HepG2 (cell line): ENCODE measurements at regions not wholly inside any gene's neighbourhood (a gene's known extent, or its start where the extent isn't known, plus 50 kb on each side); places are given as distances from the start of the nearest gene placed in this dataset.
A peak's percentile ranks its signal among the peaks of the same experiment; 100 is the strongest.

Source experiments
- ARID2 ChIP-seq: sonication (generic); formaldehyde crosslinking; IDR thresholded peaks from 2 replicates; pipeline ENCODE4 v1.8.1; 2022; ENCODE audit warnings: mild to moderate bottlenecking, missing genetic modification reagents, borderline replicate concordance
- BRD4 ChIP-seq: sonication (generic); formaldehyde crosslinking; IDR thresholded peaks from 2 replicates; pipeline ENCODE4 v1.4.0; 2020; ENCODE audit warnings: missing genetic modification reagents
- CBFB ChIP-seq: sonication (generic); formaldehyde crosslinking; IDR thresholded peaks from 2 replicates; pipeline ENCODE4 v1.4.0; 2020; ENCODE audit warnings: missing genetic modification reagents
- CEBPB ChIP-seq: IDR thresholded peaks from 2 replicates; pipeline ENCODE4 v1.6.1; 2011; ENCODE audit warnings: low read depth, low read length, improper control_type of control experiment, borderline replicate concordance
- CENPX ChIP-seq: sonication (generic); formaldehyde crosslinking; IDR thresholded peaks from 2 replicates; pipeline ENCODE4 v1.9.0; 2021; ENCODE audit warnings: mild to moderate bottlenecking, missing genetic modification reagents, moderate library complexity
- ETV5 ChIP-seq: IDR thresholded peaks from 2 replicates; pipeline ENCODE4 v1.6.1; 2018; ENCODE audit warnings: missing biosample characterization, missing genetic modification reagents, inconsistent platforms, borderline replicate concordance
- GATAD1 ChIP-seq: IDR thresholded peaks from 2 replicates; pipeline ENCODE4 v1.6.1; 2016; ENCODE audit warnings: missing genetic modification reagents, missing compliant biosample characterization
- HHEX ChIP-seq: IDR thresholded peaks from 2 replicates; pipeline ENCODE4 v1.6.1; 2016; ENCODE audit warnings: control low read depth
- HNF4G ChIP-seq, 2 experiments: sonication (generic) in 1 of 2; formaldehyde crosslinking in 1 of 2; IDR thresholded peaks; 2 replicates each; pipeline versions ENCODE4 v1.4.0 to v1.6.1; 2011 to 2020; ENCODE audit warnings: borderline replicate concordance in 2 of 2, low read depth in 2 of 2, mild to moderate bottlenecking in 2 of 2, low read length in 1 of 2, missing genetic modification reagents in 1 of 2, moderate library complexity in 1 of 2
- IRF2 ChIP-seq: IDR thresholded peaks from 2 replicates; pipeline ENCODE4 v1.6.1; 2018; ENCODE audit warnings: missing genetic modification reagents, missing compliant biosample characterization
- ISL2 ChIP-seq: sonication (generic); formaldehyde crosslinking; IDR thresholded peaks from 2 replicates; pipeline ENCODE4 v1.5.0; 2020; ENCODE audit warnings: missing genetic modification reagents
- LCORL ChIP-seq, 2 experiments: fragments of 450-650 bp in 1 of 2; sonication (generic) in 1 of 2; formaldehyde crosslinking in 1 of 2; IDR thresholded peaks; 2 replicates each; pipeline versions ENCODE4 v1.5.0 to v1.6.1; 2017 to 2020; ENCODE audit warnings: antibody characterized with exemption in 1 of 2, missing genetic modification reagents in 1 of 2
- MED8 ChIP-seq: sonication (generic); formaldehyde crosslinking; IDR thresholded peaks from 2 replicates; pipeline ENCODE4 v1.8.1; 2023; ENCODE audit warnings: mild to moderate bottlenecking, missing genetic modification reagents; ENCODE audit not compliant: insufficient replicate concordance
- NFIB ChIP-seq: sonication (generic); formaldehyde crosslinking; IDR thresholded peaks from 2 replicates; pipeline ENCODE4 v1.9.0; 2021; ENCODE audit warnings: missing genetic modification reagents, mild to moderate bottlenecking, borderline replicate concordance
- ONECUT2 ChIP-seq: sonication (generic); formaldehyde crosslinking; IDR thresholded peaks from 2 replicates; pipeline ENCODE4 v1.4.0; 2020; ENCODE audit warnings: missing genetic modification reagents
- PAX8 ChIP-seq: sonication (generic); formaldehyde crosslinking; IDR thresholded peaks from 2 replicates; pipeline ENCODE4 v1.8.0; 2022; ENCODE audit warnings: mild to moderate bottlenecking, missing genetic modification reagents, borderline replicate concordance
- SALL1 ChIP-seq: sonication (generic); formaldehyde crosslinking; IDR thresholded peaks from 2 replicates; pipeline ENCODE4 v1.8.0; 2022; ENCODE audit warnings: mild to moderate bottlenecking, missing genetic modification reagents
- SAP130 ChIP-seq: IDR thresholded peaks from 2 replicates; pipeline ENCODE4 v1.6.1; 2016; ENCODE audit warnings: low read depth
- SP140L ChIP-seq: sonication (generic); formaldehyde crosslinking; IDR thresholded peaks from 2 replicates; pipeline ENCODE4 v1.4.0; 2020; ENCODE audit warnings: missing genetic modification reagents, borderline replicate concordance
- TARDBP ChIP-seq: sonication (generic); formaldehyde crosslinking; IDR thresholded peaks from 2 replicates; pipeline ENCODE4 v1.8.0; 2022; ENCODE audit warnings: mild to moderate bottlenecking, missing genetic modification reagents
- TMF1 ChIP-seq: sonication (generic); formaldehyde crosslinking; IDR thresholded peaks from 2 replicates; pipeline ENCODE4 v1.8.1; 2022; ENCODE audit warnings: low read depth, missing genetic modification reagents
- XBP1 ChIP-seq: sonication (generic); formaldehyde crosslinking; IDR thresholded peaks from 2 replicates; pipeline ENCODE4 v1.5.0; 2020; ENCODE audit warnings: missing genetic modification reagents
- YEATS2 ChIP-seq: sonication (generic); formaldehyde crosslinking; IDR thresholded peaks from 2 replicates; pipeline ENCODE4 v1.4.0; 2020; ENCODE audit warnings: missing genetic modification reagents, borderline replicate concordance
- ZNF121 ChIP-seq: sonication (generic); formaldehyde crosslinking; IDR thresholded peaks from 2 replicates; pipeline ENCODE4 v1.5.0; 2020; ENCODE audit warnings: mild to moderate bottlenecking, missing genetic modification reagents
- ZNF234 ChIP-seq: sonication (generic); formaldehyde crosslinking; conservative IDR thresholded peaks from 2 replicates; pipeline ENCODE4 v1.5.1; 2020; ENCODE audit warnings: mild to moderate bottlenecking, missing genetic modification reagents
- ZNF550 ChIP-seq: sonication (generic); formaldehyde crosslinking; IDR thresholded peaks from 2 replicates; pipeline ENCODE4 v1.4.0; 2020; ENCODE audit warnings: mild to moderate bottlenecking, missing genetic modification reagents, borderline replicate concordance
- TF ChIP-seq, protein P1 (sequence below): sonication (generic); IDR thresholded peaks from 2 replicates; pipeline ENCODE4 v1.6.1; 2016; ENCODE audit warnings: low read depth, borderline replicate concordance
- TF ChIP-seq, protein P2 (sequence below): IDR thresholded peaks from 2 replicates; pipeline ENCODE4 v1.4.0; 2020; ENCODE audit warnings: mild to moderate bottlenecking, missing genetic modification reagents

DNA sequence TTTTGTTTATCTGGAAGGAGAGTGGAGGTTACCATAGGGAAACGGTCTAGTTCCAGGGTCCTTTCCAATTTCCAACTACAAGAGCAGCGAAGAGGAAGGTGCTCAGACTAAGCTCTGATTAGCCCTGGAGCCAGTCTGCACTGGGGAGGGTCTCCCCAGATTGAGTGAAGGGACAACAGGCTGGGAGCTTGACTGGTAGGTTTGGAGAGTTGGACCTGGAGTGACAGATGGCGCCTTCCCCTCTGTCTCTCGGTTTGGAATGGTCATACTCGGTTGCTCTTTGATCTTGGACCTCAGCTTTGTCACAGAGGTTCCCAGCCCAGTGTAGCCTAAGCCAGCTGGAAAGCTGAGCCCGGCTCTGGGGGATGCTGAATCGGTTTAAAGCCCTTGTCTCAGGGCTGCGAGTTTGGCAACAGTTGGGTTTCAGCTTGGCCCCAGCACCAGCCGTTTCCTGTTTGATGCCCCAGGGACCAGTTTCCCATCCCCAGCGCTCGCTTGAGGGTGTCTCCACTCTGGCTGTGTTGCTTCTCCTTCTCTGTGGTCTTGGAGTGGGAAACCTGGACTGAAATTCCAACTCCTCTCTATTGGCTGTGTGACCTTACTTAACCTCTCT lies 53.1 kb upstream of the ULK4 start (continued):
- no peak for TF ChIP-seq ARID2
- TF ChIP-seq YEATS2 (CRISPR knock-in tag) = peak; percentile 16; the same call in 1 of the 2 replicates
- TF ChIP-seq CEBPB = no peak
- TF ChIP-seq SAP130 (CRISPR knock-in tag) = peak; percentile 70
- 0 out of 2 replicates have a peak, but pooled peaks have one; percentile 15 for TF ChIP-seq GATAD1 (CRISPR knock-in tag)
- TF ChIP-seq CENPX (CRISPR knock-in tag) = no peak
- no peak for TF ChIP-seq XBP1 (CRISPR knock-in tag)
- TF ChIP-seq TARDBP (CRISPR knock-in tag) = peak; percentile 63; the same call in 1 of the 2 replicates
- TF ChIP-seq SP140L (CRISPR knock-in tag) = no peak
- no peak for TF ChIP-seq ZNF550 (CRISPR knock-in tag)
- TF ChIP-seq IRF2 (CRISPR knock-in tag) = no peak
- TF ChIP-seq HNF4G (IDR thresholded peaks at IDR 0.05; ENCODE audit: borderline replicate concordance, low read depth, low read length) = peak; percentile 55; the same call in 1 of the 2 replicates
- 0 out of 2 replicates have a peak, but pooled peaks have one; percentile 22 for TF ChIP-seq HNF4G (CRISPR knock-in tag; IDR thresholded peaks at IDR 0.05; ENCODE audit: borderline replicate concordance, low read depth)
- no peak for TF ChIP-seq ZNF121 (CRISPR knock-in tag)
- TF ChIP-seq MED8 (CRISPR knock-in tag) = no peak
- TF ChIP-seq HHEX = 0 out of 2 replicates have a peak, but pooled peaks have one; percentile 5
- no peak for TF ChIP-seq NFIB (CRISPR knock-in tag)
- TF ChIP-seq, protein P1, sequence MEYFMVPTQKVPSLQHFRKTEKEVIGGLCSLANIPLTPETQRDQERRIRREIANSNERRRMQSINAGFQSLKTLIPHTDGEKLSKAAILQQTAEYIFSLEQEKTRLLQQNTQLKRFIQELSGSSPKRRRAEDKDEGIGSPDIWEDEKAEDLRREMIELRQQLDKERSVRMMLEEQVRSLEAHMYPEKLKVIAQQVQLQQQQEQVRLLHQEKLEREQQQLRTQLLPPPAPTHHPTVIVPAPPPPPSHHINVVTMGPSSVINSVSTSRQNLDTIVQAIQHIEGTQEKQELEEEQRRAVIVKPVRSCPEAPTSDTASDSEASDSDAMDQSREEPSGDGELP = peak; percentile 73; the same call in 1 of the 2 replicates
- TF ChIP-seq ZNF234 (CRISPR knock-in tag) = no peak
- TF ChIP-seq, protein P2, sequence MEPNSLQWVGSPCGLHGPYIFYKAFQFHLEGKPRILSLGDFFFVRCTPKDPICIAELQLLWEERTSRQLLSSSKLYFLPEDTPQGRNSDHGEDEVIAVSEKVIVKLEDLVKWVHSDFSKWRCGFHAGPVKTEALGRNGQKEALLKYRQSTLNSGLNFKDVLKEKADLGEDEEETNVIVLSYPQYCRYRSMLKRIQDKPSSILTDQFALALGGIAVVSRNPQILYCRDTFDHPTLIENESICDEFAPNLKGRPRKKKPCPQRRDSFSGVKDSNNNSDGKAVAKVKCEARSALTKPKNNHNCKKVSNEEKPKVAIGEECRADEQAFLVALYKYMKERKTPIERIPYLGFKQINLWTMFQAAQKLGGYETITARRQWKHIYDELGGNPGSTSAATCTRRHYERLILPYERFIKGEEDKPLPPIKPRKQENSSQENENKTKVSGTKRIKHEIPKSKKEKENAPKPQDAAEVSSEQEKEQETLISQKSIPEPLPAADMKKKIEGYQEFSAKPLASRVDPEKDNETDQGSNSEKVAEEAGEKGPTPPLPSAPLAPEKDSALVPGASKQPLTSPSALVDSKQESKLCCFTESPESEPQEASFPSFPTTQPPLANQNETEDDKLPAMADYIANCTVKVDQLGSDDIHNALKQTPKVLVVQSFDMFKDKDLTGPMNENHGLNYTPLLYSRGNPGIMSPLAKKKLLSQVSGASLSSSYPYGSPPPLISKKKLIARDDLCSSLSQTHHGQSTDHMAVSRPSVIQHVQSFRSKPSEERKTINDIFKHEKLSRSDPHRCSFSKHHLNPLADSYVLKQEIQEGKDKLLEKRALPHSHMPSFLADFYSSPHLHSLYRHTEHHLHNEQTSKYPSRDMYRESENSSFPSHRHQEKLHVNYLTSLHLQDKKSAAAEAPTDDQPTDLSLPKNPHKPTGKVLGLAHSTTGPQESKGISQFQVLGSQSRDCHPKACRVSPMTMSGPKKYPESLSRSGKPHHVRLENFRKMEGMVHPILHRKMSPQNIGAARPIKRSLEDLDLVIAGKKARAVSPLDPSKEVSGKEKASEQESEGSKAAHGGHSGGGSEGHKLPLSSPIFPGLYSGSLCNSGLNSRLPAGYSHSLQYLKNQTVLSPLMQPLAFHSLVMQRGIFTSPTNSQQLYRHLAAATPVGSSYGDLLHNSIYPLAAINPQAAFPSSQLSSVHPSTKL (CRISPR knock-in tag) = peak; percentile 29; the same call in 1 of the 2 replicates
- TF ChIP-seq TMF1 (CRISPR knock-in tag) = no peak
- TF ChIP-seq PAX8 = no peak
- no peak for TF ChIP-seq CBFB (CRISPR knock-in tag)
- no peak for TF ChIP-seq ETV5
- no peak for TF ChIP-seq LCORL (IDR thresholded peaks at IDR 0.05)
- TF ChIP-seq LCORL (CRISPR knock-in tag; IDR thresholded peaks at IDR 0.05) = peak; percentile 76; the same call in 1 of the 2 replicates
- TF ChIP-seq ONECUT2 (CRISPR knock-in tag) = no peak
- TF ChIP-seq SALL1 (CRISPR knock-in tag) = peak; percentile 51; the same call in 1 of the 2 replicates
- 0 out of 2 replicates have a peak, but pooled peaks have one; percentile 43 for TF ChIP-seq ISL2 (CRISPR knock-in tag)
- no peak for TF ChIP-seq BRD4
